ENCODE measurements at regions not wholly inside any gene's neighbourhood (a gene's known extent, or its start where the extent isn't known, plus 50 kb on each side); places are given as distances from the start of the nearest gene placed in this dataset.

DNA sequence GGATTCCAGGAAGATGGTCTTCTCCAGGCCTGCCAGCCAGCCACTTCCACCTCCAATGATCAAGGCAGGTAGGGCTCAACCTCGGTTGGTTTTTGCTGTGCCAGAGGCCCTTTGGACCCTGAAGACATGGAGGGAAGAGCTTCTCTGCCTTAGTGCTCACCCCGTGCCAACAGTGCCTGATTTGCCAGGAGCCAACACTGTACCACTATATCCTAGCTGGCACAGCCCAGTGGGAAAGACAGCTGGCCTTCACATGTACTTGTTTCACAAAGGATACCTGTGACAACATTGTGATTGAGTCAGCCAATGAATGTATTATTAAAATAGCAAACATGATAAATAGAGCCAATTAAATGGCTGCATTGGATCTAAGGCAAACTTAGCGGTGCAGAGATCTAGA is 51.9 kb upstream of the PRPS1 start:
- H2BK20ac ChIP-seq (ENCODE audit: low read length) = no peak overlapping the region
- H3K9me3 ChIP-seq (ENCODE audit: insufficient read depth in 2 of 2, low read depth in 1 of 2, low read length in 1 of 2) = no peaks in the 10 kb centered on the region
- H3K23me2 ChIP-seq (ENCODE audit: low read depth, low read length) = no peaks in the 10 kb centered on the region
- H2BK12ac ChIP-seq (ENCODE audit: low read depth, low read length) = no peak overlapping the region
- H4K5ac ChIP-seq (ENCODE audit: insufficient read length, low read depth, low read length) = no peak overlapping the region
- H3K18ac ChIP-seq (ENCODE audit: extremely low read depth, low read length) = no peak overlapping the region
- H2AFZ ChIP-seq (ENCODE audit: low read length) = no peak overlapping the region
- H2AK5ac ChIP-seq (ENCODE audit: low read depth, low read length) = no peak overlapping the region
- no peaks in the 10 kb centered on the region for H3K79me2 ChIP-seq (ENCODE audit: control insufficient read depth in 1 of 2, insufficient read depth in 2 of 2, low read length in 2 of 2)
- H3K56ac ChIP-seq (replicated peaks; ENCODE audit: insufficient read length, low read depth, low read length) = no peak overlapping the region
- no peak overlapping the region for H2BK15ac ChIP-seq (ENCODE audit: low read length)
- DNase-seq (ENCODE audit: low read depth in 1 of 2, low spot score in 2 of 2) = no peak
- H3K79me1 ChIP-seq (ENCODE audit: low read depth, low read length) = no peaks in the 10 kb centered on the region
- H3K27me3 ChIP-seq (replicated peaks in 1 of 4; ENCODE audit: control insufficient read depth in 3 of 4, extremely low read depth in 1 of 4, insufficient read depth in 3 of 4, low read length in 3 of 4) = no peaks in the 10 kb centered on the region
- H3K14ac ChIP-seq (ENCODE audit: insufficient read length) = no peak overlapping the region
- no peaks in the 10 kb centered on the region for H3K4me1 ChIP-seq (replicated peaks in 1 of 4; ENCODE audit: control insufficient read depth in 3 of 4, insufficient read depth in 4 of 4, low read length in 3 of 4)
- no peaks in the 10 kb centered on the region for H4K20me1 ChIP-seq (replicated peaks in 1 of 2; ENCODE audit: control insufficient read depth in 1 of 2, insufficient read depth in 2 of 2, low read length in 2 of 2)
- no peak overlapping the region for H3K4ac ChIP-seq (replicated peaks; ENCODE audit: insufficient read length, low read depth, low read length)
- H3K23ac ChIP-seq (ENCODE audit: insufficient read length) = no peak overlapping the region
- H3K4me2 ChIP-seq (ENCODE audit: insufficient read depth in 1 of 2, low read depth in 2 of 2, low read length in 2 of 2) = no peak overlapping the region
- H4K8ac ChIP-seq (ENCODE audit: extremely low read depth, insufficient read depth, low read length) = no peak overlapping the region
- FAIRE-seq = no peak
- no peak overlapping the region for H3K9ac ChIP-seq (replicated peaks in 1 of 4; ENCODE audit: extremely low read depth in 1 of 4, low read depth in 3 of 4, low read length in 3 of 4)
- H3K4me3 ChIP-seq (ENCODE audit: extremely low read depth in 1 of 4, insufficient read depth in 2 of 4, low read depth in 3 of 4, low read length in 4 of 4) = no peak overlapping the region
- no peak overlapping the region for H3K27ac ChIP-seq (ENCODE audit: low read depth, low read length)
- H2BK120ac ChIP-seq (replicated peaks; ENCODE audit: low read depth, low read length) = no peak overlapping the region
- WGBS, 2 experiments (ENCODE audit: extremely low coverage in 1 of 2, insufficient coverage in 1 of 2, insufficient read length in 1 of 2, insufficient replicate concordance in 2 of 2, low coverage in 1 of 2, low lambda C conversion rate in 2 of 2, missing lambda C conversion rate in 1 of 2) = 82% methylated on average over 3 of the region's 3 CpGs; no CpG with 5 or more reads in 1 of the 2 experiments
- CTCF ChIA-PET (ENCODE audit: partially characterized antibody) = interaction anchor here (1.4 kb wide), 1 partner anchor 27 kb away, joined by 6 read pairs; no protein-coding TSS in a partner anchor
- H2BK5ac ChIP-seq (ENCODE audit: low read depth, low read length) = no peak overlapping the region
- H3K36me3 ChIP-seq (ENCODE audit: control insufficient read depth in 2 of 4, insufficient read depth in 4 of 4, low read length in 3 of 4) = no peaks in the 10 kb centered on the region
- POLR2A ChIA-PET (ENCODE audit: partially characterized antibody) = interaction anchor here (1.0 kb wide), 1 partner anchor 10 kb away, joined by 3 read pairs; no protein-coding TSS in a partner anchor
- no peak overlapping the region for H4K91ac ChIP-seq (replicated peaks; ENCODE audit: insufficient read length, low read length)
- TF ChIP-seq, protein P1, sequence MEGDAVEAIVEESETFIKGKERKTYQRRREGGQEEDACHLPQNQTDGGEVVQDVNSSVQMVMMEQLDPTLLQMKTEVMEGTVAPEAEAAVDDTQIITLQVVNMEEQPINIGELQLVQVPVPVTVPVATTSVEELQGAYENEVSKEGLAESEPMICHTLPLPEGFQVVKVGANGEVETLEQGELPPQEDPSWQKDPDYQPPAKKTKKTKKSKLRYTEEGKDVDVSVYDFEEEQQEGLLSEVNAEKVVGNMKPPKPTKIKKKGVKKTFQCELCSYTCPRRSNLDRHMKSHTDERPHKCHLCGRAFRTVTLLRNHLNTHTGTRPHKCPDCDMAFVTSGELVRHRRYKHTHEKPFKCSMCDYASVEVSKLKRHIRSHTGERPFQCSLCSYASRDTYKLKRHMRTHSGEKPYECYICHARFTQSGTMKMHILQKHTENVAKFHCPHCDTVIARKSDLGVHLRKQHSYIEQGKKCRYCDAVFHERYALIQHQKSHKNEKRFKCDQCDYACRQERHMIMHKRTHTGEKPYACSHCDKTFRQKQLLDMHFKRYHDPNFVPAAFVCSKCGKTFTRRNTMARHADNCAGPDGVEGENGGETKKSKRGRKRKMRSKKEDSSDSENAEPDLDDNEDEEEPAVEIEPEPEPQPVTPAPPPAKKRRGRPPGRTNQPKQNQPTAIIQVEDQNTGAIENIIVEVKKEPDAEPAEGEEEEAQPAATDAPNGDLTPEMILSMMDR (IDR thresholded peaks at IDR 0.05; ENCODE audit: control extremely low read depth in 1 of 3, insufficient read depth in 1 of 3, low read depth in 1 of 3, low read length in 3 of 3) = no peak
- TF ChIP-seq, protein P2, sequence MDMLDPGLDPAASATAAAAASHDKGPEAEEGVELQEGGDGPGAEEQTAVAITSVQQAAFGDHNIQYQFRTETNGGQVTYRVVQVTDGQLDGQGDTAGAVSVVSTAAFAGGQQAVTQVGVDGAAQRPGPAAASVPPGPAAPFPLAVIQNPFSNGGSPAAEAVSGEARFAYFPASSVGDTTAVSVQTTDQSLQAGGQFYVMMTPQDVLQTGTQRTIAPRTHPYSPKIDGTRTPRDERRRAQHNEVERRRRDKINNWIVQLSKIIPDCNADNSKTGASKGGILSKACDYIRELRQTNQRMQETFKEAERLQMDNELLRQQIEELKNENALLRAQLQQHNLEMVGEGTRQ (IDR thresholded peaks at IDR 0.05; ENCODE audit: low read length) = no peak
- TF ChIP-seq SUZ12 (IDR thresholded peaks at IDR 0.05; ENCODE audit: low read length) = no peak

All from H1 (cell line).